Naive B cell (primary cell): ENCODE measurements at regions not wholly inside any gene's neighbourhood (a gene's known extent, or its start where the extent isn't known, plus 50 kb on each side); places are given as distances from the start of the nearest gene placed in this dataset.
"Not testable (repeated sequence)": the region's sequence is repeated elsewhere in the genome, so short reads cannot be mapped to it uniquely, and the experiment has no call there.

Source experiments
- ATAC-seq, 2 donors: fragments of 150-1000 bp; cut with Tn5 transposase; 2 replicates each; pipeline ENCODE4 v1.10.0; 2021; ENCODE audit warnings: low read depth in 2 of 2, mild to moderate bottlenecking in 2 of 2, moderate library complexity in 2 of 2
- DNase-seq: peaks from one replicate; pipeline ENCODE4 v3.0.0; 2022
- H3K27ac Mint-ChIP-seq, 6 donors: one replicate each; pipeline ENCODE4 v1.8.0; 2020 to 2022; ENCODE audit warnings: mild to moderate bottlenecking in 6 of 6, mixed read lengths in 6 of 6, moderate library complexity in 5 of 6, inconsistent platforms in 2 of 6
- H3K27me3 Mint-ChIP-seq, 3 donors: one replicate each; pipeline ENCODE4 v1.8.0; 2021 to 2022; ENCODE audit warnings: mixed read lengths in 3 of 3, mild to moderate bottlenecking in 1 of 3
- H3K36me3 Mint-ChIP-seq, 2 donors: one replicate each; pipeline ENCODE4 v1.8.0; 2020 to 2022; ENCODE audit warnings: mixed read lengths in 2 of 2, inconsistent platforms in 1 of 2, mild to moderate bottlenecking in 1 of 2
- H3K4me1 Mint-ChIP-seq, 3 donors: one replicate each; pipeline ENCODE4 v1.8.0; 2020 to 2022; ENCODE audit warnings: mixed read lengths in 3 of 3, inconsistent platforms in 1 of 3, mild to moderate bottlenecking in 1 of 3, moderate library complexity in 1 of 3
- H3K4me3 Mint-ChIP-seq, 8 donors: one replicate each; pipeline ENCODE4 v1.8.0; 2020 to 2022; ENCODE audit warnings: mild to moderate bottlenecking in 8 of 8, mixed read lengths in 8 of 8, moderate library complexity in 8 of 8, inconsistent platforms in 2 of 8
- H3K9me3 Mint-ChIP-seq, 7 donors: one replicate each; pipeline ENCODE4 v1.8.0; 2020 to 2022; ENCODE audit warnings: mixed read lengths in 7 of 7, mild to moderate bottlenecking in 5 of 7, inconsistent platforms in 2 of 7, moderate library complexity in 1 of 7

DNA sequence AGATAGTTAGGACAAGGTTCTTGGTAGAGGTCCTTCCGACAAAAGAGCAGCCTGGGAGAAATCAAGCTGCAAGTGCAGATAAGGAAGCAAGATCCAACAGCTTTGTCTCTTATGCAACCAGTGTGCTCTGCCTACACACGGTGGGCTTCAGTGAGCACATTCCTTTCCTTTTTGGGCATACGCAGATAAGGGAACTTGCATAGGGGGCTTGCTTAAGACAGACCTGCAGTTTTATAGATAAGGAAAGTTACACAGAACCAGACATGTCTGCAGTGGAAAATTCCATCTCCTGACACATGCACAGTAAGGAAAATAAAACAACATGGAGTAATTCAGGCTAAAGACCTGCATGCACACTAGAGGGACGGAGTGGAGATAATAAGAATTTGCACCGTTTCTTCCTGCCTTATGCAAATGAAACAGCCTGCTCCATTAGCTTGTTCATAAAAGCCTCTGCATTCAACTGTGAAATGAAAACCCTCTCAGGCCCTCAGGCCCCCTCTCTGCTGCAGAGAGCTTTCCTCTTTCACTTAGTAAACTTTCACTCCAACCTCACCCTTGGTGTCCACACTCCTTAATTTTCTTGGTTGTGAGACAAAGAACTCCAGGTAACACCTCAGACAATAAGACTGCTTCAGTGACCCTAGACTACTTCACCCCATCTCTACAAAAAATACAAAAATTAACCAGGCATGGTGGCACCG, 97.5 kb upstream of the MYLIP start:
- peaks cover 2 to 13% (median 5%) of the 10 kb centered on the region in 7 donors for H3K9me3 Mint-ChIP-seq
- H3K36me3 Mint-ChIP-seq: peaks cover 0 to 11% of the 10 kb centered on the region in 2 donors
- ATAC-seq (no peak), DNase-seq (no peak)
- H3K4me1 Mint-ChIP-seq: peaks cover 0 to 2% (median 0%) of the 10 kb centered on the region in 3 donors
- no peak overlapping the region for H3K4me3 Mint-ChIP-seq
- peaks cover 4 to 7% (median 7%) of the 10 kb centered on the region in 3 donors for H3K27me3 Mint-ChIP-seq
- no peak overlapping the region for H3K27ac Mint-ChIP-seq

GRCh38 chr6:16028966-16029365, 99.9 kb upstream of the MYLIP start:
- H3K36me3 Mint-ChIP-seq: peaks cover 0 to 11% of the 10 kb centered on the region in 2 donors
- no peaks in the 10 kb centered on the region for H3K4me1 Mint-ChIP-seq
- H3K27me3 Mint-ChIP-seq: peaks cover 4 to 7% (median 4%) of the 10 kb centered on the region in 3 donors
- DNase-seq (no peak), ATAC-seq (no peak)
- H3K27ac Mint-ChIP-seq: peak overlapping the region in 1 of 6 donors; percentile 38
- no peak overlapping the region for H3K4me3 Mint-ChIP-seq
- peaks cover 2 to 13% (median 5%) of the 10 kb centered on the region in 7 donors for H3K9me3 Mint-ChIP-seq

GRCh38 chr6:16020259-16020658, 108.6 kb upstream of the MYLIP start:
- Mint-ChIP-seq H3K4me3 (no peak overlapping the region), H3K27me3 (peaks cover 0 to 5% (median 5%) of the 10 kb centered on the region in 3 donors), H3K4me1 (no peaks in the 10 kb centered on the region), H3K36me3 (no peaks in the 10 kb centered on the region), H3K9me3 (peaks cover 0 to 10% (median 0%) of the 10 kb centered on the region in 7 donors), H3K27ac (no peak overlapping the region)
- DNase-seq (no peak), ATAC-seq (no peak)

- Mint-ChIP-seq H3K27ac (no peak overlapping the region), H3K27me3 (peaks cover 0 to 5% (median 5%) of the 10 kb centered on the region in 3 donors), H3K9me3 (peaks cover 0 to 10% (median 0%) of the 10 kb centered on the region in 7 donors), H3K4me1 (no peaks in the 10 kb centered on the region), H3K36me3 (no peaks in the 10 kb centered on the region), H3K4me3 (no peak overlapping the region)
- DNase-seq: no peak
- ATAC-seq: no peak
Measured at GRCh38 chr6:16019462-16019861, 109.4 kb upstream of the MYLIP start.

DNA sequence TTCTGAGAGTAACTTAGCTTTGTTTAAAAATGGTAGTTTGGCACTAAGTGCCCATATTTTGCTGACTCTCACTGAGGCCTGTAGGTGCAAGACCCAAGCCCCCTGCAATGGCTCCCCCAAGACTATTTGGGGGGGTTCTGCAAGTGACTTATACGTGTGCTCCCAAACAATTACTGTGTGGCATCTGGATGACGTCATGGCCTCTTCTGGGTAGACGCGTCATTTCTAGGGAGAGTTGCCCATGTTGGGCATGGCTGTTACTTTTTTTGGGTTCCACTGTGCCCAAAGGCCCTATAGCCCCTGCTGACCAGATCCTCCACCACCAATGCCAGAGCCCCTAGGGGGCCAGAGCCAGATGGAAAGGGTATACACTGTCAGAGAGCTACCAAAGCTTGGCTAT, 110.3 kb upstream of the MYLIP start:
- Mint-ChIP-seq H3K27ac (no peak overlapping the region), H3K36me3 (no peaks in the 10 kb centered on the region), H3K27me3 (peaks cover 0 to 5% (median 5%) of the 10 kb centered on the region in 3 donors), H3K4me3 (no peak overlapping the region), H3K4me1 (no peaks in the 10 kb centered on the region), H3K9me3 (peaks cover 0 to 10% (median 0%) of the 10 kb centered on the region in 7 donors)
- ATAC-seq (no peak), DNase-seq (no peak)

DNA sequence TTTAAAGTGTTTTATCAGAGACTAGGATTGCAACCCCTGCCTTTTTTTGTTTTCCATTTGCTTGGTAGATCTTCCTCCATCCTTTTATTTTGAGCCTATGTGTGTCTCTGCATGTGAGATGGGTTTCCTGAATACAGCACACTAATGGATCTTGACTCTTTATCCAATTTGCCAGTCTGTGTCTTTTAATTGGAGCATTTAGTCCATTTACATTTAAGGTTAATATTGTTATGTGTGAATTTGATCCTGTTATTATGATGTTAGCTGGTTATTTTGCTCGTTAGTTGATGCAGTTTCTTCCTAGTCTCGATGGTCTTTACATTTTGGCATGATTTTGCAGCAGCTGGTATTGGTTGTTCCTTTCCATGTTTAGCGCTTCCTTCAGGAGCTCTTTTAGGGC, 114.6 kb upstream of the MYLIP start:
- H3K36me3 Mint-ChIP-seq, H3K27me3 Mint-ChIP-seq, H3K4me1 Mint-ChIP-seq, DNase-seq, ATAC-seq, H3K27ac Mint-ChIP-seq, H3K4me3 Mint-ChIP-seq: not testable (repeated sequence)
- peaks cover 0 to 10% (median 4%) of the 10 kb centered on the region in 7 donors for H3K9me3 Mint-ChIP-seq

GRCh38 chr6:16007146-16007545, 121.7 kb upstream of the MYLIP start:
- DNase-seq (no peak), ATAC-seq (no peak)
- H3K36me3 Mint-ChIP-seq: no peaks in the 10 kb centered on the region
- H3K27ac Mint-ChIP-seq: peak overlapping the region in 1 of 6 donors; percentile 72
- H3K4me3 Mint-ChIP-seq: no peak overlapping the region
- peaks cover 3 to 7% (median 6%) of the 10 kb centered on the region in 3 donors for H3K4me1 Mint-ChIP-seq
- peaks cover 6 to 8% (median 6%) of the 10 kb centered on the region in 3 donors for H3K27me3 Mint-ChIP-seq
- H3K9me3 Mint-ChIP-seq: peaks cover 0 to 5% (median 2%) of the 10 kb centered on the region in 7 donors

DNA sequence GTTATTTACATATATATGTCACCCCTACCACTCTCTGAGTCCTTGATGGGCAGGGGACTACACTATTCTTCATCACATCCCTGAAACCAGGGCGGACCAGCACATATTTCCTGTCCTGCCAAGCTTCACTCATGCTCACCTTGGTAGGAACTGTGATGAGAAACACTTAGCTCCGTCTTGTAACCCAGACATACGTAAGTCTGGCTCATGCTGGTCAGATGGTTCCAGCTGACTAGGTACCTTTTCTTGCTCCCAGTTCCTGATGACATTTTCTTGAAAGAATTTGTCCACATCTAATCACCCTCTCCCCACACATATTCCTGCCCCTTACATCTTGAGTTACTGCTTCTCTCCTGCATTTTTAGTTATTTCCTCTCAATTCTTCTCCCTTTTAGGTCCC, 122.2 kb upstream of the MYLIP start:
- ATAC-seq (no peak), DNase-seq (no peak)
- Mint-ChIP-seq H3K9me3 (peaks cover 0 to 5% (median 2%) of the 10 kb centered on the region in 7 donors), H3K4me1 (peaks cover 3 to 7% (median 6%) of the 10 kb centered on the region in 3 donors), H3K27me3 (peaks cover 6 to 8% (median 6%) of the 10 kb centered on the region in 3 donors), H3K27ac (no peak overlapping the region), H3K4me3 (no peak overlapping the region), H3K36me3 (no peaks in the 10 kb centered on the region)

GRCh38 chr6:16004934-16005679, 123.8 kb upstream of the MYLIP start:
- H3K27me3 Mint-ChIP-seq: peaks cover 6 to 8% (median 6%) of the 10 kb centered on the region in 3 donors
- no peaks in the 10 kb centered on the region for H3K36me3 Mint-ChIP-seq
- H3K4me1 Mint-ChIP-seq: peaks cover 3 to 7% (median 6%) of the 10 kb centered on the region in 3 donors
- H3K4me3 Mint-ChIP-seq: no peak overlapping the region
- no peak for DNase-seq
- no peak for ATAC-seq
- H3K9me3 Mint-ChIP-seq: peaks cover 0 to 4% (median 2%) of the 10 kb centered on the region in 7 donors
- no peak overlapping the region for H3K27ac Mint-ChIP-seq

- Mint-ChIP-seq H3K9me3 (no peaks in the 10 kb centered on the region), H3K27me3 (peaks cover 6 to 12% (median 10%) of the 10 kb centered on the region in 3 donors), H3K4me3 (no peak overlapping the region), H3K36me3 (no peaks in the 10 kb centered on the region), H3K27ac (no peak overlapping the region), H3K4me1 (peaks cover 3 to 7% (median 6%) of the 10 kb centered on the region in 3 donors)
- no peak for ATAC-seq
- DNase-seq: no peak
Measured at GRCh38 chr6:16003197-16003491, 125.7 kb upstream of the MYLIP start.

DNA sequence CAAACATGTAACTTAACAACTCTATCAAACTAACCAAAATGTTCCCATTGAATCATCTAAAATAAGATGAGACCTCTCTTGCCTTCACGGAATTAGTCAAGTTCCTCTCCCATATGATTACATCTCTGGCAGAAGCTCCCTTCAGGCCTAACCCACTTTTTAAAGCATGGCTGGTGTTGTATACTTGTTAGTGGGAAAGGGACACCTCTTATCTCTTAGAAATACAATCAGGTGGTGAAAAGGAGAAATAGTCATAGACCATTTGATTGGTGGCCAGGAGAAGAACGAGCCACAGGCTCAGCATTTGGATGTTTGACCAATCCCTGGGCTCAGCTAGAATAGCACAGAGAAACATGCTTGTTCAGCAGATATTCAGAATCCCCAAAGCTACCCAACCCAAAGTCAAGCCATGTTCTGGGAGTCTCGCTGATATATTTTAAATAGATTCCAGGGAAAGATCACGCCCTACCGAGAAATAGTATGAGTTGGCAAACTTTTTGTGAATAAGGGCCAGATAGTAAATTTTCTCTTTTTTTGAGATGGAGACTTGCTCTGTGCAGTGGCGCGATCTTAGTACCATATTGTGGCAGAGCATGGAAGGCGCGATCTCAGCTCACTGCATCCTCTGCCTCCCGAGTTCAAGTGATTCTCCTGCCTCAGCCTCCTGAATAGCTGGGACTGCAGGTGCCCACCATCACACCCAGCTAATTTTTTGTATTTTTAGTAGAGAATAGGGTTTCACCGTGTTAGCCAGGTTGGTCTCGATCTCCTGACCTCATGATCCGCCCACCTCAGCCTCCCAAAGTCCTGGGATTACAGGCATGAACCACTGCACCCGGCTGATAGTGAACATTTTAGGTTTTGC, 126.3 kb upstream of the MYLIP start:
- H3K27ac Mint-ChIP-seq: no peak overlapping the region
- H3K27me3 Mint-ChIP-seq: peaks cover 6 to 16% (median 16%) of the 10 kb centered on the region in 3 donors
- ATAC-seq (no peak), DNase-seq (no peak)
- no peaks in the 10 kb centered on the region for H3K36me3 Mint-ChIP-seq
- no peaks in the 10 kb centered on the region for H3K9me3 Mint-ChIP-seq
- H3K4me3 Mint-ChIP-seq: no peak overlapping the region
- H3K4me1 Mint-ChIP-seq: peaks cover 3 to 7% (median 6%) of the 10 kb centered on the region in 3 donors

DNA sequence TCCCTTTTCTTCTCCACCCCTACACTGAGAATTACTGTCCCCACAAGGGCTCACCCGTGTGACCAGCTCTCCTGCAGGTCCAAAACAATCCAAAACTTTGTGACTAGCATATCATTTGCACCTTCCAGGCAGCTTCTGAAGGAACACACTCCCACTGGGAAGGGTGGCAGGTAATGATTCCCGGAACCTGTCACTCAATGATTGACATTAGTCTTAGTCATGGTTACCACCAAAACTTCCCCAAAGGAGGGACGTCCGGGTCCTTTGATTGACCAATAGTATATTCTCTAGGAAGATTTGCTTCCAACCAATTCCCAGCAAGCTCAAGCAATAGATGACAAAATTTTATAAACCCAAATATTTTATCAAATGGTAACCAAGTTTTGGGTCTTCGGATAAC, 127.7 kb upstream of the MYLIP start:
- no peak for ATAC-seq
- no peak for DNase-seq
- H3K4me1 Mint-ChIP-seq: peaks cover 0 to 4% (median 3%) of the 10 kb centered on the region in 3 donors
- no peaks in the 10 kb centered on the region for H3K36me3 Mint-ChIP-seq
- no peak overlapping the region for H3K4me3 Mint-ChIP-seq
- H3K9me3 Mint-ChIP-seq: no peaks in the 10 kb centered on the region
- H3K27me3 Mint-ChIP-seq: peaks cover 7 to 22% (median 16%) of the 10 kb centered on the region in 3 donors
- no peak overlapping the region for H3K27ac Mint-ChIP-seq

- Mint-ChIP-seq H3K4me1 (peaks cover 0 to 8% (median 8%) of the 10 kb centered on the region in 3 donors), H3K36me3 (no peaks in the 10 kb centered on the region)
Measured at GRCh38 chr6:15999201-15999600, 129.7 kb upstream of the MYLIP start.

More at GRCh38 chr6:15999201-15999600, 129.7 kb upstream of the MYLIP start:
- Mint-ChIP-seq H3K27ac (no peak overlapping the region), H3K4me3 (no peak overlapping the region), H3K27me3 (peaks cover 8 to 14% (median 14%) of the 10 kb centered on the region in 3 donors), H3K9me3 (no peaks in the 10 kb centered on the region)
- ATAC-seq (no peak), DNase-seq (no peak)
